Keratinocyte (primary cell): ENCODE measurements at regions not wholly inside any gene's neighbourhood (a gene's known extent, or its start where the extent isn't known, plus 50 kb on each side); places are given as distances from the start of the nearest gene placed in this dataset.

Experiments used
- DNase-seq: peaks from one replicate; pipeline ENCODE4 v3.0.0-alpha.2; 2011; ENCODE audit warnings: low read depth, missing footprints, low spot score
- FAIRE-seq: peaks from 2 replicates; lab custom pipeline; 2011; peaks lifted over from hg19 to GRCh38; lab: Jason Lieb, UNC
- H2AFZ ChIP-seq: 2 replicates; pipeline ENCODE4 v1.6.0; 2012; ENCODE audit warnings: low read length, control low read depth, inconsistent platforms; ENCODE audit not compliant: control insufficient read depth
- H3K27ac ChIP-seq: 2 replicates; pipeline ENCODE4 v1.5.1; 2011; ENCODE audit warnings: low read length; ENCODE audit not compliant: control insufficient read depth, insufficient read depth
- H3K27me3 ChIP-seq: 3 replicates; pipeline ENCODE4 v1.6.0; 2011; ENCODE audit warnings: low read length; ENCODE audit not compliant: control insufficient read depth, insufficient read depth; ENCODE audit errors: extremely low read depth
- H3K36me3 ChIP-seq, 2 experiments: 2 replicates in 1 of 2; 3 replicates in 1 of 2; pipeline ENCODE4 v1.5.1; 2011; ENCODE audit warnings: low read length in 2 of 2, mild to moderate bottlenecking in 1 of 2; ENCODE audit not compliant: control insufficient read depth in 2 of 2, insufficient read depth in 2 of 2; ENCODE audit errors: extremely low read depth in 1 of 2
- H3K4me1 ChIP-seq: 3 replicates; pipeline ENCODE4 v1.5.1; 2011; ENCODE audit warnings: low read length; ENCODE audit not compliant: control insufficient read depth, insufficient read depth; ENCODE audit errors: extremely low read depth
- H3K4me2 ChIP-seq: 3 replicates; pipeline ENCODE4 v1.6.0; 2011; ENCODE audit warnings: low read depth, low read length; ENCODE audit not compliant: control insufficient read depth, insufficient read depth; ENCODE audit errors: extremely low read depth
- H3K4me3 ChIP-seq, 3 experiments: fragments of 200-600 bp in 1 of 3; sonication (generic) in 1 of 3; 2 replicates in 2 of 3; 3 replicates in 1 of 3; pipeline ENCODE4 v1.5.1; 2011 to 2016; ENCODE audit warnings: low read length in 3 of 3, mild to moderate bottlenecking in 3 of 3, control low read depth in 2 of 3, inconsistent platforms in 1 of 3, low read depth in 1 of 3, mixed read lengths in 1 of 3, mixed run types in 1 of 3, moderate library complexity in 1 of 3; ENCODE audit not compliant: control insufficient read depth in 2 of 3, insufficient read depth in 2 of 3; ENCODE audit errors: extremely low read depth in 1 of 3
- H3K79me2 ChIP-seq: 2 replicates; pipeline ENCODE4 v1.6.0; 2012; ENCODE audit warnings: low read length; ENCODE audit not compliant: control insufficient read depth, insufficient read depth
- H3K9ac ChIP-seq: 3 replicates; pipeline ENCODE4 v1.6.0; 2011; ENCODE audit warnings: low read length; ENCODE audit not compliant: control insufficient read depth, insufficient read depth; ENCODE audit errors: extremely low read depth
- H3K9me1 ChIP-seq: 3 replicates; pipeline ENCODE4 v1.6.0; 2011; ENCODE audit warnings: low read length; ENCODE audit not compliant: control insufficient read depth, insufficient read depth; ENCODE audit errors: extremely low read depth
- H3K9me3 ChIP-seq: 2 replicates; pipeline ENCODE4 v1.5.1; 2012; ENCODE audit warnings: low read depth, low read length; ENCODE audit not compliant: control insufficient read depth
- H4K20me1 ChIP-seq: 3 replicates; pipeline ENCODE4 v1.6.0; 2011; ENCODE audit warnings: low read length; ENCODE audit not compliant: control insufficient read depth, insufficient read depth; ENCODE audit errors: extremely low read depth
- CTCF ChIP-seq, 3 experiments: IDR thresholded peaks in 1 of 3; conservative IDR thresholded peaks in 1 of 3; optimal IDR thresholded peaks in 1 of 3; 2 replicates in 2 of 3; 3 replicates in 1 of 3; pipeline versions ENCODE3 to v1.5.1; 2011; ENCODE audit warnings: low read length in 3 of 3, mild to moderate bottlenecking in 3 of 3, moderate library complexity in 2 of 3, control low read depth in 1 of 3, inconsistent platforms in 1 of 3; ENCODE audit not compliant: insufficient read depth in 2 of 3; ENCODE audit errors: extremely low read depth in 1 of 3
- EZH2 ChIP-seq: IDR thresholded peaks from one replicate; pipeline ENCODE4 v1.6.1; 2012; ENCODE audit warnings: inconsistent platforms, mild to moderate bottlenecking, low read length, moderate library complexity
- dilution Hi-C: fragments of 300-500 bp; cut with MboI; formaldehyde crosslinking; loops from one replicate; pipeline ENCODE4 v1.7.0; 2020; ENCODE audit warnings: low sequenced_read_pairs; ENCODE audit not compliant: extremely low pct_ligation_motif_present

GRCh38 chr18:75588412-75588811 lies 160.9 kb upstream of the SMIM21 start:
- no peak for TF ChIP-seq CTCF (optimal IDR thresholded peaks at IDR 0.05 in 1 of 3, IDR thresholded peaks at IDR 0.05 in 1 of 3, conservative IDR thresholded peaks at IDR 0.05 in 1 of 3; ENCODE audit: extremely low read depth in 1 of 3, insufficient read depth in 2 of 3, low read length in 3 of 3)
- no peak for TF ChIP-seq EZH2
- Histone ChIP-seq H3K9me3 (no peaks in the 10 kb centered on the region), H3K4me3 (no peak overlapping the region), H3K27ac (no peak overlapping the region), H3K36me3 (no peaks in the 10 kb centered on the region), H2AFZ (no peak overlapping the region), H4K20me1 (no peaks in the 10 kb centered on the region), H3K4me2 (no peak overlapping the region), H3K4me1 (no peaks in the 10 kb centered on the region), H3K9me1 (no peaks in the 10 kb centered on the region), H3K27me3 (no peaks in the 10 kb centered on the region), H3K79me2 (no peaks in the 10 kb centered on the region), H3K9ac (no peak overlapping the region)
- dilution Hi-C loops, result no loop called here
- FAIRE-seq, result no peak
- DNase-seq, result no peak

- Histone ChIP-seq H4K20me1 (no peaks in the 10 kb centered on the region), H3K9me1 (no peaks in the 10 kb centered on the region), H3K4me3 (no peak overlapping the region), H3K27ac (no peak overlapping the region), H3K4me2 (no peak overlapping the region), H3K9me3 (no peaks in the 10 kb centered on the region), H3K36me3 (no peaks in the 10 kb centered on the region), H3K9ac (no peak overlapping the region), H2AFZ (no peak overlapping the region), H3K79me2 (no peaks in the 10 kb centered on the region), H3K27me3 (no peaks in the 10 kb centered on the region), H3K4me1 (no peaks in the 10 kb centered on the region)
- TF ChIP-seq CTCF (optimal IDR thresholded peaks at IDR 0.05 in 1 of 3, IDR thresholded peaks at IDR 0.05 in 1 of 3, conservative IDR thresholded peaks at IDR 0.05 in 1 of 3; ENCODE audit: extremely low read depth in 1 of 3, insufficient read depth in 2 of 3, low read length in 3 of 3) (no peak), EZH2 (no peak)
- no peak for DNase-seq
- dilution Hi-C loops, result no loop called here
- no peak for FAIRE-seq
Observed at GRCh38 chr18:75587131-75587530, 159.6 kb upstream of the SMIM21 start.
